ENCODE measurements at regions not wholly inside any gene's neighbourhood (a gene's known extent, or its start where the extent isn't known, plus 50 kb on each side); places are given as distances from the start of the nearest gene placed in this dataset.

GRCh38 chr15:29364426-29365078 is 94.9 kb upstream of the NSMCE3 start:
- Histone ChIP-seq H3K9me3 (peaks cover 0 to 13% (median 11%) of the 10 kb centered on the region in 4 donors), H3K4me1 (no peaks in the 10 kb centered on the region), H3K36me3 (no peaks in the 10 kb centered on the region), H3K4me3 (no peak overlapping the region), H3K27ac (no peak overlapping the region), H3K27me3 (no peaks in the 10 kb centered on the region)
- TF ChIP-seq EP300 (IDR thresholded peaks at IDR 0.05): no peak
- TF ChIP-seq CTCF (IDR thresholded peaks at IDR 0.05): no peak
- TF ChIP-seq POLR2A (IDR thresholded peaks at IDR 0.05): no peak
- TF ChIP-seq POLR2AphosphoS5 (IDR thresholded peaks at IDR 0.05): no peak
- DNase-seq (no peak), ATAC-seq (ENCODE audit: low FRiP score in 2 of 2) (no peak)
- 67 to 71% methylated on average over 8 of the region's 8 CpGs for WGBS, 2 donors

- H3K9me3 ChIP-seq: no peaks in the 10 kb centered on the region
- H3K4me3 ChIP-seq: no peak overlapping the region
- DNase-seq (no peak), ATAC-seq (ENCODE audit: low FRiP score in 2 of 2) (no peak)
- H3K27me3 ChIP-seq: no peaks in the 10 kb centered on the region
- no peaks in the 10 kb centered on the region for H3K36me3 ChIP-seq
- TF ChIP-seq CTCF (IDR thresholded peaks at IDR 0.05) (no peak), POLR2AphosphoS5 (IDR thresholded peaks at IDR 0.05) (no peak), EP300 (IDR thresholded peaks at IDR 0.05) (no peak), POLR2A (IDR thresholded peaks at IDR 0.05) (no peak)
- 88 to 91% methylated on average over 4 of the region's 4 CpGs for WGBS, 2 donors
- H3K27ac ChIP-seq: no peak overlapping the region
- no peaks in the 10 kb centered on the region for H3K4me1 ChIP-seq
Measured at GRCh38 chr15:29361560-29361959, 91.9 kb upstream of the NSMCE3 start.

DNA sequence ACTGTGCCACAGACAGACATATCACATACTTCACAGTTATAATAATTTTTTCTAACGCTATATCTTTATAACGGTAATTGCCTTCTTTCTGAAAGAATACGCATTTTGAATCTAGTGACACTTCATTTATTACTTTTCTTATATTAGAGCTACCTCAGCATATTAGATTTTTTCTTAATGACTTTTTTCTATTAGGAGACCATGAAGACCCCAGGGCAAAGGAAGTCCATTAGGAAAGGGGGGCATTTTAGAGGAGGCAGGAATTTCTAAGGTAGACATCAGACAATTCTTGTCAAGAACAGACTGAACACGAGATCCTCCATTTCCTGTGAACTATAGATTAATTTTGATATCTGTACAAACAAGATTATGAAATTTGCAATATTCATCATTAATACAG is 90.5 kb upstream of the NSMCE3 start:
- Histone ChIP-seq H3K4me3 (no peak overlapping the region), H3K4me1 (no peaks in the 10 kb centered on the region), H3K9me3 (no peaks in the 10 kb centered on the region), H3K27ac (no peak overlapping the region), H3K27me3 (no peaks in the 10 kb centered on the region), H3K36me3 (no peaks in the 10 kb centered on the region)
- ATAC-seq (ENCODE audit: low FRiP score in 2 of 2) (no peak), DNase-seq (no peak)
- WGBS, 2 donors: 53 to 61% methylated on average over 4 of the region's 4 CpGs
- TF ChIP-seq POLR2AphosphoS5 (IDR thresholded peaks at IDR 0.05): no peak
- TF ChIP-seq POLR2A (IDR thresholded peaks at IDR 0.05): no peak
- TF ChIP-seq EP300 (IDR thresholded peaks at IDR 0.05): no peak
- no peak for TF ChIP-seq CTCF (IDR thresholded peaks at IDR 0.05)

- no peaks in the 10 kb centered on the region for H3K9me3 ChIP-seq
- H3K4me1 ChIP-seq: no peaks in the 10 kb centered on the region
- H3K36me3 ChIP-seq: no peaks in the 10 kb centered on the region
- DNase-seq: no peak
- TF ChIP-seq POLR2A (IDR thresholded peaks at IDR 0.05): no peak
- ATAC-seq (ENCODE audit: low FRiP score in 2 of 2): no peak
- 100% methylated on average over 1 of the region's 1 CpG for WGBS, 2 donors
- no peak overlapping the region for H3K4me3 ChIP-seq
- no peak overlapping the region for H3K27ac ChIP-seq
- H3K27me3 ChIP-seq: no peaks in the 10 kb centered on the region
Measured at GRCh38 chr15:29356786-29357185, 87.2 kb upstream of the NSMCE3 start.

GRCh38 chr15:29355477-29355876 is 85.9 kb upstream of the NSMCE3 start:
- H3K27ac ChIP-seq: no peak overlapping the region
- ATAC-seq (ENCODE audit: low FRiP score in 2 of 2) (no peak), DNase-seq (no peak)
- 42 to 62% methylated on average over 1 of the region's 1 CpG for WGBS, 2 donors
- H3K9me3 ChIP-seq: no peaks in the 10 kb centered on the region
- no peaks in the 10 kb centered on the region for H3K4me1 ChIP-seq
- no peak overlapping the region for H3K4me3 ChIP-seq
- H3K27me3 ChIP-seq: no peaks in the 10 kb centered on the region
- TF ChIP-seq CTCF (IDR thresholded peaks at IDR 0.05): no peak
- TF ChIP-seq POLR2A (IDR thresholded peaks at IDR 0.05): no peak
- no peak for TF ChIP-seq POLR2AphosphoS5 (IDR thresholded peaks at IDR 0.05)
- no peak for TF ChIP-seq EP300 (IDR thresholded peaks at IDR 0.05)
- H3K36me3 ChIP-seq: no peaks in the 10 kb centered on the region

Measured in upper lobe of left lung (tissue), 6 donors.